Kidney capillary endothelial cell (primary cell): ENCODE measurements at regions not wholly inside any gene's neighbourhood (a gene's known extent, or its start where the extent isn't known, plus 50 kb on each side); places are given as distances from the start of the nearest gene placed in this dataset.
"Not testable (repeated sequence)": the region's sequence is repeated elsewhere in the genome, so short reads cannot be mapped to it uniquely, and the experiment has no call there.

ENCODE experiments used
- DNase-seq: peaks from one replicate; pipeline ENCODE4 v3.0.0-alpha.2; 2018; ENCODE audit warnings: low spot score

GRCh38 chr1:238451781-238452310 is 561.1 kb upstream of the ZP4 start:
- no peak for DNase-seq

GRCh38 chr1:238450976-238451375 is 560.3 kb upstream of the ZP4 start:
- no peak for DNase-seq

GRCh38 chr1:238443687-238444086 is 553.0 kb upstream of the ZP4 start:
- no peak for DNase-seq

- DNase-seq, result no peak
Observed at GRCh38 chr1:238439511-238439910, 548.8 kb upstream of the ZP4 start.

GRCh38 chr1:238438311-238439270 is 547.9 kb upstream of the ZP4 start:
- no peak for DNase-seq

- not testable (repeated sequence) for DNase-seq
Observed at GRCh38 chr1:238429703-238430102, 539.0 kb upstream of the ZP4 start.

- no peak for DNase-seq
Observed at GRCh38 chr1:238419209-238419608, 528.5 kb upstream of the ZP4 start.

GRCh38 chr1:238409932-238410331 is 519.2 kb upstream of the ZP4 start:
- DNase-seq, result no peak

GRCh38 chr1:238409191-238409850 is 518.6 kb upstream of the ZP4 start:
- DNase-seq, result no peak

GRCh38 chr1:238408737-238409136 is 518.0 kb upstream of the ZP4 start:
- no peak for DNase-seq

GRCh38 chr1:238406098-238406860 is 515.6 kb upstream of the ZP4 start:
- no peak for DNase-seq

GRCh38 chr1:238404921-238405320 is 514.2 kb upstream of the ZP4 start:
- no peak for DNase-seq

GRCh38 chr1:238404481-238404880 is 513.8 kb upstream of the ZP4 start:
- no peak for DNase-seq

- no peak for DNase-seq
Observed at GRCh38 chr1:238401144-238401543, 510.4 kb upstream of the ZP4 start.

- no peak for DNase-seq
Observed at GRCh38 chr1:238399558-238399957, 508.8 kb upstream of the ZP4 start.

GRCh38 chr1:238396140-238396539 is 505.4 kb upstream of the ZP4 start:
- no peak for DNase-seq

- DNase-seq, result no peak
Observed at GRCh38 chr1:238384381-238384780, 493.7 kb upstream of the ZP4 start.

GRCh38 chr1:238380167-238380566 is 489.4 kb upstream of the ZP4 start:
- no peak for DNase-seq

GRCh38 chr1:238379446-238379845 is 488.7 kb upstream of the ZP4 start:
- not testable (repeated sequence) for DNase-seq

- DNase-seq, result no peak
Observed at GRCh38 chr1:238377280-238377919, 486.7 kb upstream of the ZP4 start.

GRCh38 chr1:238370599-238370998 is 479.9 kb upstream of the ZP4 start:
- DNase-seq, result no peak
